Heart left ventricle (tissue), 13 donors: ENCODE measurements at regions not wholly inside any gene's neighbourhood (a gene's known extent, or its start where the extent isn't known, plus 50 kb on each side); places are given as distances from the start of the nearest gene placed in this dataset.

Experiments used
- POLR2A ChIP-seq, 2 donors: fragments of 450-650 bp; IDR thresholded peaks; one replicate each; pipeline ENCODE4 v1.6.1; 2017; ENCODE audit warnings: antibody characterized with exemption in 2 of 2, mild to moderate bottlenecking in 2 of 2, moderate library complexity in 2 of 2
- TF ChIP-seq, protein P1 (sequence below), 12 donors: fragments of 200-600 bp; sonication (generic) in 4 of 12; IDR thresholded peaks; one replicate each; pipeline versions ENCODE4 v1.5.0 to v1.8.0; 2018 to 2022; ENCODE audit warnings: antibody characterized with exemption in 12 of 12, mild to moderate bottlenecking in 5 of 12
- donor health status: ischemic (EF 13 %, LVEDD 7.1; RV severe dilation, severe dysfunction).
- donor health status: DM: no; HTN: yes; CAD: no.
- donor health status: DM: no; HTN: no; CAD: no.
- donor health status: ischemic (EF 25% LVEDD 6.9; RV normal size, moderate dysfunction).
- donor health status: ischemic (EF 25% LVEDD 5.7; RV mildly dilated, moderate dysfunction).
- donor health status: ischemic (EF 35%, LVEDD 5.7; RV mildly dilated, moderate dysfunction).
- donor health status: nonischemic (EF 11% LVEDD 7.7; RV severe dilation, severe dysfunction).
- donor health status: DM: yes; HTN: yes; CAD: no.
- donor health status: PGD.
- donor health status: ischemic (EF 29% LVEDD 5.4; RV normal size, mild dysfunction).
- donor health status: nonischemic (EF 23%, LVEDD 6.1; RV moderate dilation, normal function).

DNA sequence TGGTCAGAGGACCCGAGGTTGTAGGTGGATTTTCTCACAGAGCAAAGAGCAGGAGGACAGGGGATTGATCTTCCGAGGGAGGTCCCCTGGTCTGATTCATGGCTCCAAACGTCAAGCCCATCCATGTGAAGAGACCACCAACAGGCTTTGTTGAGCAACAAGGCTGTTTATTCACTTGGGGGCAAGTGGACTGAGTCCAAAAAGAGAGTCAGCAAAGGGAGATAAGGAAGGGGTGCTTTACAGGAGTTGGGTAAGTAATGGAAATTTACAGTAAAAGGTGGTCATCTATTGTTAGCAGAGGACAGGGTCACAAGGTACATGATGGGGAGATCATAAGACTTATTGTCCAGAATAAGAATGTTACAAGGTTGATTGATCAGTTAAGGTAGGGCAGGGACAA is 2285.8 kb downstream of the TP53TG3F start:
- TF ChIP-seq POLR2A (IDR thresholded peaks at IDR 0.05) = no peak
- TF ChIP-seq, protein P1, sequence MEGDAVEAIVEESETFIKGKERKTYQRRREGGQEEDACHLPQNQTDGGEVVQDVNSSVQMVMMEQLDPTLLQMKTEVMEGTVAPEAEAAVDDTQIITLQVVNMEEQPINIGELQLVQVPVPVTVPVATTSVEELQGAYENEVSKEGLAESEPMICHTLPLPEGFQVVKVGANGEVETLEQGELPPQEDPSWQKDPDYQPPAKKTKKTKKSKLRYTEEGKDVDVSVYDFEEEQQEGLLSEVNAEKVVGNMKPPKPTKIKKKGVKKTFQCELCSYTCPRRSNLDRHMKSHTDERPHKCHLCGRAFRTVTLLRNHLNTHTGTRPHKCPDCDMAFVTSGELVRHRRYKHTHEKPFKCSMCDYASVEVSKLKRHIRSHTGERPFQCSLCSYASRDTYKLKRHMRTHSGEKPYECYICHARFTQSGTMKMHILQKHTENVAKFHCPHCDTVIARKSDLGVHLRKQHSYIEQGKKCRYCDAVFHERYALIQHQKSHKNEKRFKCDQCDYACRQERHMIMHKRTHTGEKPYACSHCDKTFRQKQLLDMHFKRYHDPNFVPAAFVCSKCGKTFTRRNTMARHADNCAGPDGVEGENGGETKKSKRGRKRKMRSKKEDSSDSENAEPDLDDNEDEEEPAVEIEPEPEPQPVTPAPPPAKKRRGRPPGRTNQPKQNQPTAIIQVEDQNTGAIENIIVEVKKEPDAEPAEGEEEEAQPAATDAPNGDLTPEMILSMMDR (IDR thresholded peaks at IDR 0.05) = no peak
